ENCODE measurements at regions not wholly inside any gene's neighbourhood (a gene's known extent, or its start where the extent isn't known, plus 50 kb on each side); places are given as distances from the start of the nearest gene placed in this dataset.

- TF ChIP-seq, protein P1, sequence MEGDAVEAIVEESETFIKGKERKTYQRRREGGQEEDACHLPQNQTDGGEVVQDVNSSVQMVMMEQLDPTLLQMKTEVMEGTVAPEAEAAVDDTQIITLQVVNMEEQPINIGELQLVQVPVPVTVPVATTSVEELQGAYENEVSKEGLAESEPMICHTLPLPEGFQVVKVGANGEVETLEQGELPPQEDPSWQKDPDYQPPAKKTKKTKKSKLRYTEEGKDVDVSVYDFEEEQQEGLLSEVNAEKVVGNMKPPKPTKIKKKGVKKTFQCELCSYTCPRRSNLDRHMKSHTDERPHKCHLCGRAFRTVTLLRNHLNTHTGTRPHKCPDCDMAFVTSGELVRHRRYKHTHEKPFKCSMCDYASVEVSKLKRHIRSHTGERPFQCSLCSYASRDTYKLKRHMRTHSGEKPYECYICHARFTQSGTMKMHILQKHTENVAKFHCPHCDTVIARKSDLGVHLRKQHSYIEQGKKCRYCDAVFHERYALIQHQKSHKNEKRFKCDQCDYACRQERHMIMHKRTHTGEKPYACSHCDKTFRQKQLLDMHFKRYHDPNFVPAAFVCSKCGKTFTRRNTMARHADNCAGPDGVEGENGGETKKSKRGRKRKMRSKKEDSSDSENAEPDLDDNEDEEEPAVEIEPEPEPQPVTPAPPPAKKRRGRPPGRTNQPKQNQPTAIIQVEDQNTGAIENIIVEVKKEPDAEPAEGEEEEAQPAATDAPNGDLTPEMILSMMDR (IDR thresholded peaks at IDR 0.05; ENCODE audit: insufficient read depth, low read length, poor library complexity, severe bottlenecking), result no peak
- TF ChIP-seq EZH2phosphoT487 (conservative IDR thresholded peaks at IDR 0.05; ENCODE audit: low read length), result no peak
- Histone ChIP-seq H3K9me2 (replicated peaks; ENCODE audit: insufficient read depth, low read length) (no peaks in the 10 kb centered on the region), H3K27me3 (ENCODE audit: low read length) (no peaks in the 10 kb centered on the region), H3K4me2 (ENCODE audit: low read depth, low read length, poor library complexity, severe bottlenecking) (no peak overlapping the region), H3K9ac (ENCODE audit: low read length) (no peak overlapping the region), H3K36me3 (ENCODE audit: low read length) (no peaks in the 10 kb centered on the region), H2AFZ (ENCODE audit: low read depth, low read length, severe bottlenecking) (no peak overlapping the region), H3K4me3 (ENCODE audit: insufficient read depth, low read length, poor library complexity, severe bottlenecking) (no peak overlapping the region), H3K27ac (ENCODE audit: low read depth, low read length) (no peak overlapping the region), H4K20me1 (ENCODE audit: low read depth, low read length) (no peaks in the 10 kb centered on the region), H3K79me2 (ENCODE audit: insufficient read depth, low read length) (no peaks in the 10 kb centered on the region), H3F3A (ENCODE audit: insufficient read depth) (no peaks in the 10 kb centered on the region), H3K9me3 (ENCODE audit: insufficient read depth, low read length) (no peaks in the 10 kb centered on the region)
Observed at GRCh38 chr10:61065051-61065450, 121.1 kb upstream of the RHOBTB1 start.

- Histone ChIP-seq H3K36me3 (ENCODE audit: low read length) (no peaks in the 10 kb centered on the region), H3K9me3 (ENCODE audit: insufficient read depth, low read length) (no peaks in the 10 kb centered on the region), H3K9me2 (replicated peaks; ENCODE audit: insufficient read depth, low read length) (no peaks in the 10 kb centered on the region), H3K4me2 (ENCODE audit: low read depth, low read length, poor library complexity, severe bottlenecking) (no peak overlapping the region), H3F3A (ENCODE audit: insufficient read depth) (no peaks in the 10 kb centered on the region), H4K20me1 (ENCODE audit: low read depth, low read length) (no peaks in the 10 kb centered on the region), H3K9ac (ENCODE audit: low read length) (no peak overlapping the region), H2AFZ (ENCODE audit: low read depth, low read length, severe bottlenecking) (no peak overlapping the region), H3K4me3 (ENCODE audit: insufficient read depth, low read length, poor library complexity, severe bottlenecking) (no peak overlapping the region), H3K79me2 (ENCODE audit: insufficient read depth, low read length) (no peaks in the 10 kb centered on the region), H3K27ac (ENCODE audit: low read depth, low read length) (no peak overlapping the region), H3K27me3 (ENCODE audit: low read length) (no peaks in the 10 kb centered on the region)
- no peak for TF ChIP-seq EZH2phosphoT487 (conservative IDR thresholded peaks at IDR 0.05; ENCODE audit: low read length)
- TF ChIP-seq, protein P1 (IDR thresholded peaks at IDR 0.05; ENCODE audit: insufficient read depth, low read length, poor library complexity, severe bottlenecking), result no peak
Observed at GRCh38 chr10:61064356-61064755, 120.4 kb upstream of the RHOBTB1 start.

DNA sequence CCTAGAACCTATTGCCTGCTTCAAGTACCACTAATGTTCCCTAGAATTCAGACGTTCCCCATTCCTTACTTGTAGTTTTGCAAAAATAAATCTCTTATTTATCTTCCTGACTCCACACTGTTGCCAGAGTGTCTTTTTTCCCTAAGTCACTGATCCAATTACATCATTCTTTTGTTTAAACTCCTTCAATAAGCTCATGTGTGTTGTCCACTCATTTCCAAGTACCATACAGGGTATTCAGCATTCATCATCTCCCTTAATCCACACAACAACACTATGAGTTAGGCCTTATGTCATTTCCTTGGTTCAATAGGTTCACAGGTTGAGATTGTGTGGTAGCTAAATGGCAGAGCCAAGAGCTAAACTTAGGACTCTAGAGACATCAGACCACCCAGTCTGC lies 119.9 kb upstream of the RHOBTB1 start:
- Histone ChIP-seq H3K79me2 (ENCODE audit: insufficient read depth, low read length) (no peaks in the 10 kb centered on the region), H3K9me2 (replicated peaks; ENCODE audit: insufficient read depth, low read length) (no peaks in the 10 kb centered on the region), H3K4me3 (ENCODE audit: insufficient read depth, low read length, poor library complexity, severe bottlenecking) (no peak overlapping the region), H2AFZ (ENCODE audit: low read depth, low read length, severe bottlenecking) (no peak overlapping the region), H3K4me2 (ENCODE audit: low read depth, low read length, poor library complexity, severe bottlenecking) (no peak overlapping the region), H3K27ac (ENCODE audit: low read depth, low read length) (no peak overlapping the region), H3K27me3 (ENCODE audit: low read length) (no peaks in the 10 kb centered on the region), H3K36me3 (ENCODE audit: low read length) (no peaks in the 10 kb centered on the region), H3K9me3 (ENCODE audit: insufficient read depth, low read length) (no peaks in the 10 kb centered on the region), H4K20me1 (ENCODE audit: low read depth, low read length) (no peaks in the 10 kb centered on the region), H3K9ac (ENCODE audit: low read length) (no peak overlapping the region), H3F3A (ENCODE audit: insufficient read depth) (no peaks in the 10 kb centered on the region)
- no peak for TF ChIP-seq EZH2phosphoT487 (conservative IDR thresholded peaks at IDR 0.05; ENCODE audit: low read length)
- TF ChIP-seq, protein P1 (IDR thresholded peaks at IDR 0.05; ENCODE audit: insufficient read depth, low read length, poor library complexity, severe bottlenecking), result no peak

Measured in SU-DHL-6 (cell line).